ENCODE measurements at regions not wholly inside any gene's neighbourhood (a gene's known extent, or its start where the extent isn't known, plus 50 kb on each side); places are given as distances from the start of the nearest gene placed in this dataset.

DNA sequence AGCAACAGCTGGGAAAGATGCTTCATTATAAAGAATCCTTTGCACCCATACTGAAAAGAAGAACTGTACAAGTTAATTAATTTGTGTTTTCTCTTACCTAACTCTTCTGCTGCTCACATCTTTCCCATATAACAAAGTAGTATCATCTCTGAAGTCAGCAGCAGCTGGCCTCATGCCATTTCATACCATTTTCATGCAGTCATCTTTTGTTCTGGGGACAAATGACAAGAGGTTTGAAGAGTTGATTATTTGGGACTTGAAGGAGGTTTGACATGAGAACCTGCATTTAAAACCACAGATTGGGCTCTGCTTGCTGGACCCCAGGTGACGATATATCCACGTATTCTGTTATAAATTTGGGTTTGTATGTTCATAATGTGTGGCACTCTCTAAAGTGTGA lies 430.3 kb downstream of the SPRY1 start:
- Mint-ChIP-seq H3K4me1 (peaks cover 4% of the 10 kb centered on the region), H3K27ac (no peak overlapping the region), H3K36me3 (no peaks in the 10 kb centered on the region; the same call in 1 of the 2 replicates), H3K4me3 (no peak overlapping the region), H3K27me3 (ENCODE audit: low read depth) (no peaks in the 10 kb centered on the region), H3K9me3 (peaks cover 16% of the 10 kb centered on the region)
- no peak for TF ChIP-seq NR1H2 (CRISPR knock-in tag; IDR thresholded peaks at IDR 0.05)
- no peak for TF ChIP-seq SOX15 (CRISPR knock-in tag; IDR thresholded peaks at IDR 0.05)
- TF ChIP-seq, protein P1, sequence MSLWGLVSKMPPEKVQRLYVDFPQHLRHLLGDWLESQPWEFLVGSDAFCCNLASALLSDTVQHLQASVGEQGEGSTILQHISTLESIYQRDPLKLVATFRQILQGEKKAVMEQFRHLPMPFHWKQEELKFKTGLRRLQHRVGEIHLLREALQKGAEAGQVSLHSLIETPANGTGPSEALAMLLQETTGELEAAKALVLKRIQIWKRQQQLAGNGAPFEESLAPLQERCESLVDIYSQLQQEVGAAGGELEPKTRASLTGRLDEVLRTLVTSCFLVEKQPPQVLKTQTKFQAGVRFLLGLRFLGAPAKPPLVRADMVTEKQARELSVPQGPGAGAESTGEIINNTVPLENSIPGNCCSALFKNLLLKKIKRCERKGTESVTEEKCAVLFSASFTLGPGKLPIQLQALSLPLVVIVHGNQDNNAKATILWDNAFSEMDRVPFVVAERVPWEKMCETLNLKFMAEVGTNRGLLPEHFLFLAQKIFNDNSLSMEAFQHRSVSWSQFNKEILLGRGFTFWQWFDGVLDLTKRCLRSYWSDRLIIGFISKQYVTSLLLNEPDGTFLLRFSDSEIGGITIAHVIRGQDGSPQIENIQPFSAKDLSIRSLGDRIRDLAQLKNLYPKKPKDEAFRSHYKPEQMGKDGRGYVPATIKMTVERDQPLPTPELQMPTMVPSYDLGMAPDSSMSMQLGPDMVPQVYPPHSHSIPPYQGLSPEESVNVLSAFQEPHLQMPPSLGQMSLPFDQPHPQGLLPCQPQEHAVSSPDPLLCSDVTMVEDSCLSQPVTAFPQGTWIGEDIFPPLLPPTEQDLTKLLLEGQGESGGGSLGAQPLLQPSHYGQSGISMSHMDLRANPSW (CRISPR knock-in tag; conservative IDR thresholded peaks at IDR 0.05; ENCODE audit: low read depth) = no peak
- TF ChIP-seq ZBTB43 (CRISPR knock-in tag; IDR thresholded peaks at IDR 0.05) = no peak
- TF ChIP-seq, protein P2, sequence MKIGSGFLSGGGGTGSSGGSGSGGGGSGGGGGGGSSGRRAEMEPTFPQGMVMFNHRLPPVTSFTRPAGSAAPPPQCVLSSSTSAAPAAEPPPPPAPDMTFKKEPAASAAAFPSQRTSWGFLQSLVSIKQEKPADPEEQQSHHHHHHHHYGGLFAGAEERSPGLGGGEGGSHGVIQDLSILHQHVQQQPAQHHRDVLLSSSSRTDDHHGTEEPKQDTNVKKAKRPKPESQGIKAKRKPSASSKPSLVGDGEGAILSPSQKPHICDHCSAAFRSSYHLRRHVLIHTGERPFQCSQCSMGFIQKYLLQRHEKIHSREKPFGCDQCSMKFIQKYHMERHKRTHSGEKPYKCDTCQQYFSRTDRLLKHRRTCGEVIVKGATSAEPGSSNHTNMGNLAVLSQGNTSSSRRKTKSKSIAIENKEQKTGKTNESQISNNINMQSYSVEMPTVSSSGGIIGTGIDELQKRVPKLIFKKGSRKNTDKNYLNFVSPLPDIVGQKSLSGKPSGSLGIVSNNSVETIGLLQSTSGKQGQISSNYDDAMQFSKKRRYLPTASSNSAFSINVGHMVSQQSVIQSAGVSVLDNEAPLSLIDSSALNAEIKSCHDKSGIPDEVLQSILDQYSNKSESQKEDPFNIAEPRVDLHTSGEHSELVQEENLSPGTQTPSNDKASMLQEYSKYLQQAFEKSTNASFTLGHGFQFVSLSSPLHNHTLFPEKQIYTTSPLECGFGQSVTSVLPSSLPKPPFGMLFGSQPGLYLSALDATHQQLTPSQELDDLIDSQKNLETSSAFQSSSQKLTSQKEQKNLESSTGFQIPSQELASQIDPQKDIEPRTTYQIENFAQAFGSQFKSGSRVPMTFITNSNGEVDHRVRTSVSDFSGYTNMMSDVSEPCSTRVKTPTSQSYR (CRISPR knock-in tag; IDR thresholded peaks at IDR 0.05) = no peak
- no peak for TF ChIP-seq ZNF219 (CRISPR knock-in tag; IDR thresholded peaks at IDR 0.05; ENCODE audit: borderline replicate concordance)
- TF ChIP-seq MXD4 (CRISPR knock-in tag; IDR thresholded peaks at IDR 0.05; ENCODE audit: borderline replicate concordance) = no peak
- TF ChIP-seq NR2C2 (CRISPR knock-in tag; IDR thresholded peaks at IDR 0.05) = no peak
- TF ChIP-seq ATF2 (CRISPR knock-in tag; IDR thresholded peaks at IDR 0.05; ENCODE audit: borderline replicate concordance, low read depth) = no peak
- no peak for TF ChIP-seq ZNF263 (CRISPR knock-in tag; IDR thresholded peaks at IDR 0.05; ENCODE audit: low read depth)
- no peak for TF ChIP-seq JUN (CRISPR knock-in tag; IDR thresholded peaks at IDR 0.05)
- no peak for TF ChIP-seq AFF4 (CRISPR knock-in tag; IDR thresholded peaks at IDR 0.05; ENCODE audit: borderline replicate concordance)
- TF ChIP-seq, protein P3, sequence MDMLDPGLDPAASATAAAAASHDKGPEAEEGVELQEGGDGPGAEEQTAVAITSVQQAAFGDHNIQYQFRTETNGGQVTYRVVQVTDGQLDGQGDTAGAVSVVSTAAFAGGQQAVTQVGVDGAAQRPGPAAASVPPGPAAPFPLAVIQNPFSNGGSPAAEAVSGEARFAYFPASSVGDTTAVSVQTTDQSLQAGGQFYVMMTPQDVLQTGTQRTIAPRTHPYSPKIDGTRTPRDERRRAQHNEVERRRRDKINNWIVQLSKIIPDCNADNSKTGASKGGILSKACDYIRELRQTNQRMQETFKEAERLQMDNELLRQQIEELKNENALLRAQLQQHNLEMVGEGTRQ (CRISPR knock-in tag; IDR thresholded peaks at IDR 0.05) = no peak
- no peak for TF ChIP-seq HMGA2 (CRISPR knock-in tag; IDR thresholded peaks at IDR 0.05)
- TF ChIP-seq, protein P4, sequence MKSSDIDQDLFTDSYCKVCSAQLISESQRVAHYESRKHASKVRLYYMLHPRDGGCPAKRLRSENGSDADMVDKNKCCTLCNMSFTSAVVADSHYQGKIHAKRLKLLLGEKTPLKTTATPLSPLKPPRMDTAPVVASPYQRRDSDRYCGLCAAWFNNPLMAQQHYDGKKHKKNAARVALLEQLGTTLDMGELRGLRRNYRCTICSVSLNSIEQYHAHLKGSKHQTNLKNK (CRISPR knock-in tag; IDR thresholded peaks at IDR 0.05) = no peak
- TF ChIP-seq SP1 (CRISPR knock-in tag; conservative IDR thresholded peaks at IDR 0.05) = no peak
- POLR2A ChIA-PET = no interaction called here
- ATAC-seq = no peak
- no peak for DNase-seq (ENCODE audit: low spot score)
- CTCF ChIA-PET = no interaction called here

All from WTC11 (cell line).